ENCODE measurements at regions not wholly inside any gene's neighbourhood (a gene's known extent, or its start where the extent isn't known, plus 50 kb on each side); places are given as distances from the start of the nearest gene placed in this dataset.

DNA sequence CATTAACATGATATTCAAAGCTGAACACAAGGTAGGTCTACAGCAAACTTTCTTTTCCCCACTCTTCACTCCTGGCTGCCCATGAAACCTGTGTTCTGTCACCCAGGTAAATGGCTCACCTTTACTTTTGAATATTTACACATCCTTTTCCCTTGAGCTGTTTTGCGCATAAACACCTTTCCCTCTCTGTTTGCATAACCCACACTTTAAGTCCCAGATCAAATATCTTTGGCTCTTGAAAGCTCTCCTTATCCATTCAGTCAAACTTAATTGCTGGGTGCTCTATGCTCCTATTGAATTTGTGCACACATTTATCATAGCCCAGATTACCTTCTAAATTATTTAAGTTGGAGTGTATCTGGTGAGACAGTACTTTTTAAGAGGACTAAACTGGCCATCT, 51.7 kb upstream of the ATP8A1 start:
- H3K27ac ChIP-seq = no peak overlapping the region
- H3K4me1 ChIP-seq = no peaks in the 10 kb centered on the region
- no peaks in the 10 kb centered on the region for H3K9me3 ChIP-seq

More for the DNA sequence above, 51.7 kb upstream of the ATP8A1 start:
- Histone ChIP-seq H3K27me3 (no peaks in the 10 kb centered on the region), H3K36me3 (no peaks in the 10 kb centered on the region), H3K4me3 (no peak overlapping the region)
- TF ChIP-seq, protein P1, sequence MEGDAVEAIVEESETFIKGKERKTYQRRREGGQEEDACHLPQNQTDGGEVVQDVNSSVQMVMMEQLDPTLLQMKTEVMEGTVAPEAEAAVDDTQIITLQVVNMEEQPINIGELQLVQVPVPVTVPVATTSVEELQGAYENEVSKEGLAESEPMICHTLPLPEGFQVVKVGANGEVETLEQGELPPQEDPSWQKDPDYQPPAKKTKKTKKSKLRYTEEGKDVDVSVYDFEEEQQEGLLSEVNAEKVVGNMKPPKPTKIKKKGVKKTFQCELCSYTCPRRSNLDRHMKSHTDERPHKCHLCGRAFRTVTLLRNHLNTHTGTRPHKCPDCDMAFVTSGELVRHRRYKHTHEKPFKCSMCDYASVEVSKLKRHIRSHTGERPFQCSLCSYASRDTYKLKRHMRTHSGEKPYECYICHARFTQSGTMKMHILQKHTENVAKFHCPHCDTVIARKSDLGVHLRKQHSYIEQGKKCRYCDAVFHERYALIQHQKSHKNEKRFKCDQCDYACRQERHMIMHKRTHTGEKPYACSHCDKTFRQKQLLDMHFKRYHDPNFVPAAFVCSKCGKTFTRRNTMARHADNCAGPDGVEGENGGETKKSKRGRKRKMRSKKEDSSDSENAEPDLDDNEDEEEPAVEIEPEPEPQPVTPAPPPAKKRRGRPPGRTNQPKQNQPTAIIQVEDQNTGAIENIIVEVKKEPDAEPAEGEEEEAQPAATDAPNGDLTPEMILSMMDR (IDR thresholded peaks at IDR 0.05) = no peak
- TF ChIP-seq POLR2A (IDR thresholded peaks at IDR 0.05) = no peak
- DNase-seq = no peak

All from Peyer's patch (tissue), 4 donors.